Nephron progenitor cell (in vitro differentiated cells): ENCODE measurements at regions not wholly inside any gene's neighbourhood (a gene's known extent, or its start where the extent isn't known, plus 50 kb on each side); places are given as distances from the start of the nearest gene placed in this dataset.

ENCODE experiments used
- DNase-seq: peaks from one replicate; pipeline ENCODE4 v3.0.0; 2021
- H3K27ac Mint-ChIP-seq: 2 replicates; pipeline ENCODE4 v1.8.0; 2021; ENCODE audit warnings: mild to moderate bottlenecking, moderate library complexity, mixed read lengths
- H3K27me3 Mint-ChIP-seq: 2 replicates; pipeline ENCODE4 v1.8.0; 2021; ENCODE audit warnings: mild to moderate bottlenecking, low read depth, mixed read lengths; ENCODE audit not compliant: poor library complexity
- H3K36me3 Mint-ChIP-seq: 2 replicates; pipeline ENCODE4 v1.8.0; 2021; ENCODE audit warnings: low read depth, mixed read lengths
- H3K4me1 Mint-ChIP-seq: 2 replicates; pipeline ENCODE4 v1.8.0; 2021; ENCODE audit warnings: mixed read lengths
- H3K4me3 Mint-ChIP-seq: 2 replicates; pipeline ENCODE4 v1.8.0; 2021; ENCODE audit warnings: mild to moderate bottlenecking, moderate library complexity, mixed read lengths
- H3K9me3 Mint-ChIP-seq: 2 replicates; pipeline ENCODE4 v1.8.0; 2021; ENCODE audit warnings: mild to moderate bottlenecking, moderate library complexity, mixed read lengths
- CTCF ChIP-seq: fragments of 200-600 bp; sonication (generic); IDR thresholded peaks from 2 replicates; pipeline ENCODE4 v1.5.0; 2021; ENCODE audit warnings: antibody characterized with exemption

- no peaks in the 10 kb centered on the region for H3K36me3 Mint-ChIP-seq
- no peaks in the 10 kb centered on the region for H3K4me1 Mint-ChIP-seq
- peaks cover 13% of the 10 kb centered on the region for H3K9me3 Mint-ChIP-seq
- H3K4me3 Mint-ChIP-seq, result peak overlapping the region; percentile 69
- peak; percentile 70 for TF ChIP-seq CTCF
- peaks cover 25% of the 10 kb centered on the region for H3K27me3 Mint-ChIP-seq
- no peak overlapping the region for H3K27ac Mint-ChIP-seq
- peak; percentile 78 for DNase-seq
These were observed 94.5 kb downstream of the PCTP start for GRCh38 chr17:55845385-55845784.

GRCh38 chr17:55846745-55847144 is 95.9 kb downstream of the PCTP start:
- no peak overlapping the region for H3K27ac Mint-ChIP-seq
- no peak for TF ChIP-seq CTCF
- H3K9me3 Mint-ChIP-seq, result peaks cover 13% of the 10 kb centered on the region
- no peaks in the 10 kb centered on the region for H3K36me3 Mint-ChIP-seq
- peaks cover 25% of the 10 kb centered on the region for H3K27me3 Mint-ChIP-seq
- no peak overlapping the region for H3K4me3 Mint-ChIP-seq
- no peaks in the 10 kb centered on the region for H3K4me1 Mint-ChIP-seq
- DNase-seq, result no peak

- Mint-ChIP-seq H3K4me1 (no peaks in the 10 kb centered on the region), H3K27ac (no peak overlapping the region), H3K27me3 (peaks cover 4% of the 10 kb centered on the region), H3K36me3 (no peaks in the 10 kb centered on the region), H3K9me3 (peaks cover 5% of the 10 kb centered on the region), H3K4me3 (no peak overlapping the region)
- no peak for DNase-seq
- no peak for TF ChIP-seq CTCF
These were observed 101.9 kb downstream of the PCTP start for GRCh38 chr17:55852734-55853133.

- H3K27ac Mint-ChIP-seq, result no peak overlapping the region
- no peaks in the 10 kb centered on the region for H3K27me3 Mint-ChIP-seq
- no peaks in the 10 kb centered on the region for H3K36me3 Mint-ChIP-seq
- H3K4me3 Mint-ChIP-seq, result no peak overlapping the region
- no peaks in the 10 kb centered on the region for H3K9me3 Mint-ChIP-seq
- peaks cover 8% of the 10 kb centered on the region for H3K4me1 Mint-ChIP-seq
- no peak for DNase-seq
- no peak for TF ChIP-seq CTCF
These were observed 108.5 kb downstream of the PCTP start for GRCh38 chr17:55859301-55859795.

- no peak for TF ChIP-seq CTCF
- no peaks in the 10 kb centered on the region for H3K36me3 Mint-ChIP-seq
- H3K9me3 Mint-ChIP-seq, result peaks cover 28% of the 10 kb centered on the region
- H3K27me3 Mint-ChIP-seq, result peaks cover 2% of the 10 kb centered on the region
- H3K4me3 Mint-ChIP-seq, result no peak overlapping the region
- H3K4me1 Mint-ChIP-seq, result no peaks in the 10 kb centered on the region
- no peak for DNase-seq
- H3K27ac Mint-ChIP-seq, result no peak overlapping the region
These were observed 114.4 kb downstream of the PCTP start for GRCh38 chr17:55865072-55865762.

GRCh38 chr17:55870044-55870443 is 119.2 kb downstream of the PCTP start:
- no peak for DNase-seq

More at GRCh38 chr17:55870044-55870443, 119.2 kb downstream of the PCTP start:
- Mint-ChIP-seq H3K9me3 (peaks cover 28% of the 10 kb centered on the region), H3K4me3 (no peak overlapping the region), H3K36me3 (no peaks in the 10 kb centered on the region), H3K27ac (no peak overlapping the region), H3K27me3 (peaks cover 7% of the 10 kb centered on the region), H3K4me1 (no peaks in the 10 kb centered on the region)
- no peak for TF ChIP-seq CTCF
